H1 (cell line): ENCODE measurements at regions not wholly inside any gene's neighbourhood (a gene's known extent, or its start where the extent isn't known, plus 50 kb on each side); places are given as distances from the start of the nearest gene placed in this dataset.

Experiments used
- CTCF ChIA-PET: fragments of 300-600 bp; sonication (Branson Sonifier 250); formaldehyde crosslinking; loops from one replicate; lab custom pipeline; 2021; ENCODE audit not compliant: partially characterized antibody; lab: Charles Lee
- POLR2A ChIA-PET: fragments of 300-600 bp; sonication (Branson Sonifier 250); formaldehyde crosslinking; loops from one replicate; lab custom pipeline; 2021; ENCODE audit warnings: inconsistent platforms; ENCODE audit not compliant: partially characterized antibody; lab: Charles Lee
- DNase-seq, 2 experiments: peaks; one replicate each; pipeline versions ENCODE4 v3.0.0 to v3.0.0-alpha.2; 2010 to 2022; ENCODE audit warnings: low spot score in 2 of 2, low read depth in 1 of 2, mixed read lengths in 1 of 2
- FAIRE-seq: peaks from 2 replicates; lab custom pipeline; 2011; peaks lifted over from hg19 to GRCh38; lab: Jason Lieb, UNC
- H2AFZ ChIP-seq: 2 replicates; pipeline ENCODE4 v1.8.1; 2012; ENCODE audit warnings: low read length, inconsistent platforms
- H2AK5ac ChIP-seq: 2 replicates; pipeline ENCODE4 v1.6.1; 2013; ENCODE audit warnings: low read depth, low read length
- H2BK120ac ChIP-seq: replicated peaks from 2 replicates; pipeline ENCODE3; 2013; ENCODE audit warnings: low read depth, low read length, inconsistent platforms
- H2BK12ac ChIP-seq: 2 replicates; pipeline ENCODE4 v1.6.1; 2013; ENCODE audit warnings: low read depth, low read length
- H2BK15ac ChIP-seq: 2 replicates; pipeline ENCODE4 v1.6.1; 2013; ENCODE audit warnings: low read length
- H2BK20ac ChIP-seq: 2 replicates; pipeline ENCODE4 v1.6.1; 2013; ENCODE audit warnings: low read length
- H2BK5ac ChIP-seq: 2 replicates; pipeline ENCODE4 v1.6.1; 2013; ENCODE audit warnings: low read depth, low read length
- H3K14ac ChIP-seq: 2 replicates; pipeline ENCODE4 v1.6.1; 2013; ENCODE audit warnings: inconsistent platforms; ENCODE audit not compliant: insufficient read length
- H3K18ac ChIP-seq: 2 replicates; pipeline ENCODE4 v1.6.1; 2013; ENCODE audit warnings: low read length; ENCODE audit errors: extremely low read depth
- H3K23ac ChIP-seq: 2 replicates; pipeline ENCODE4 v1.6.1; 2013; ENCODE audit warnings: inconsistent platforms; ENCODE audit not compliant: insufficient read length
- H3K23me2 ChIP-seq: 2 replicates; pipeline ENCODE4 v1.6.1; 2013; ENCODE audit warnings: low read depth, low read length
- H3K27ac ChIP-seq: 2 replicates; pipeline ENCODE4 v1.6.1; 2011; ENCODE audit warnings: low read depth, low read length, inconsistent platforms
- H3K27me3 ChIP-seq, 4 experiments: replicated peaks in 1 of 4; 1 replicate in 1 of 4; 2 replicates in 3 of 4; pipeline versions ENCODE4 v1.6.1 to v1.8.1; 2011 to 2013; ENCODE audit warnings: low read length in 3 of 4, mild to moderate bottlenecking in 3 of 4, inconsistent platforms in 2 of 4, mixed read lengths in 2 of 4, moderate library complexity in 1 of 4; ENCODE audit not compliant: control insufficient read depth in 3 of 4, insufficient read depth in 3 of 4; ENCODE audit errors: extremely low read depth in 1 of 4
- H3K36me3 ChIP-seq, 4 experiments: 2 replicates each; pipeline versions ENCODE4 v1.6.1 to v1.8.1; 2011 to 2013; ENCODE audit warnings: mild to moderate bottlenecking in 4 of 4, low read length in 3 of 4, moderate library complexity in 2 of 4, control low read depth in 1 of 4, inconsistent platforms in 1 of 4; ENCODE audit not compliant: insufficient read depth in 4 of 4, control insufficient read depth in 2 of 4
- H3K4ac ChIP-seq: replicated peaks from 2 replicates; pipeline ENCODE3; 2013; ENCODE audit warnings: low read length, low read depth, mixed read lengths, inconsistent platforms; ENCODE audit not compliant: insufficient read length
- H3K4me1 ChIP-seq, 4 experiments: replicated peaks in 1 of 4; 1 replicate in 1 of 4; 2 replicates in 3 of 4; pipeline versions ENCODE4 v1.6.1 to v1.8.1; 2011 to 2013; ENCODE audit warnings: low read length in 3 of 4, inconsistent platforms in 2 of 4, mixed read lengths in 1 of 4; ENCODE audit not compliant: insufficient read depth in 4 of 4, control insufficient read depth in 3 of 4
- H3K4me2 ChIP-seq, 2 experiments: 2 replicates each; pipeline versions ENCODE4 v1.6.1 to v1.8.1; 2011 to 2013; ENCODE audit warnings: low read depth in 2 of 2, low read length in 2 of 2, control low read depth in 1 of 2, inconsistent platforms in 1 of 2, mild to moderate bottlenecking in 1 of 2; ENCODE audit not compliant: insufficient read depth in 1 of 2
- H3K4me3 ChIP-seq, 4 experiments: fragments of 200-600, 300-600 bp in 1 of 4; sonication (generic), shearing (Covaris generic), sonication (Bioruptor Twin) in 1 of 4; 2 replicates each; pipeline versions ENCODE4 v1.5.1 to v1.8.1; 2011 to 2016; ENCODE audit warnings: low read length in 4 of 4, low read depth in 3 of 4, control low read depth in 2 of 4, inconsistent platforms in 2 of 4, mild to moderate bottlenecking in 2 of 4, mixed read lengths in 1 of 4, moderate library complexity in 1 of 4; ENCODE audit not compliant: insufficient read depth in 2 of 4; ENCODE audit errors: extremely low read depth in 1 of 4
- H3K56ac ChIP-seq: replicated peaks from 2 replicates; pipeline ENCODE3; 2013; ENCODE audit warnings: low read depth, mild to moderate bottlenecking, mixed read lengths, low read length, inconsistent platforms; ENCODE audit not compliant: insufficient read length
- H3K79me1 ChIP-seq: 2 replicates; pipeline ENCODE4 v1.6.1; 2013; ENCODE audit warnings: low read depth, low read length, control low read depth
- H3K79me2 ChIP-seq, 2 experiments: 2 replicates each; pipeline versions ENCODE4 v1.6.1 to v1.8.1; 2012 to 2013; ENCODE audit warnings: low read length in 2 of 2, mild to moderate bottlenecking in 2 of 2, inconsistent platforms in 1 of 2; ENCODE audit not compliant: insufficient read depth in 2 of 2, control insufficient read depth in 1 of 2
- H3K9ac ChIP-seq, 4 experiments: replicated peaks in 1 of 4; 1 replicate in 1 of 4; 2 replicates in 3 of 4; pipeline versions ENCODE4 v1.6.1 to v1.8.1; 2011 to 2013; ENCODE audit warnings: low read depth in 3 of 4, low read length in 3 of 4, control low read depth in 2 of 4, mild to moderate bottlenecking in 2 of 4, moderate library complexity in 2 of 4, inconsistent platforms in 1 of 4; ENCODE audit errors: extremely low read depth in 1 of 4
- H3K9me3 ChIP-seq, 2 experiments: 2 replicates each; pipeline versions ENCODE4 v1.6.1 to v1.8.1; 2012 to 2013; ENCODE audit warnings: mild to moderate bottlenecking in 2 of 2, moderate library complexity in 2 of 2, control low read depth in 1 of 2, inconsistent platforms in 1 of 2, low read depth in 1 of 2, low read length in 1 of 2, mixed read lengths in 1 of 2; ENCODE audit not compliant: insufficient read depth in 2 of 2
- H4K20me1 ChIP-seq, 2 experiments: replicated peaks in 1 of 2; 2 replicates each; pipeline versions ENCODE3 to v1.8.1; 2011 to 2013; ENCODE audit warnings: inconsistent platforms in 2 of 2, low read length in 2 of 2, mild to moderate bottlenecking in 1 of 2; ENCODE audit not compliant: insufficient read depth in 2 of 2, control insufficient read depth in 1 of 2
- H4K5ac ChIP-seq: 2 replicates; pipeline ENCODE4 v1.6.1; 2013; ENCODE audit warnings: low read length, low read depth, mixed read lengths, inconsistent platforms; ENCODE audit not compliant: insufficient read length
- H4K8ac ChIP-seq: 2 replicates; pipeline ENCODE4 v1.8.0; 2013; ENCODE audit warnings: mild to moderate bottlenecking, moderate library complexity, low read length, inconsistent platforms; ENCODE audit not compliant: insufficient read depth; ENCODE audit errors: extremely low read depth
- H4K91ac ChIP-seq: replicated peaks from 2 replicates; pipeline ENCODE3; 2013; ENCODE audit warnings: low read length, mixed read lengths, inconsistent platforms; ENCODE audit not compliant: insufficient read length
- ASH2L ChIP-seq: fragments of 200-600, 300-600 bp; sonication (generic); IDR thresholded peaks from one replicate; pipeline ENCODE4 v1.7.1; 2017; ENCODE audit warnings: low read length
- EZH2 ChIP-seq: fragments of 200-600 bp; sonication (generic); IDR thresholded peaks from 2 replicates; pipeline ENCODE4 v1.7.1; 2012; ENCODE audit warnings: low read depth, mild to moderate bottlenecking, moderate library complexity, low read length, inconsistent platforms; ENCODE audit not compliant: severe bottlenecking
- GABPA ChIP-seq: IDR thresholded peaks from 2 replicates; pipeline ENCODE4 v1.6.1; 2011; ENCODE audit warnings: mild to moderate bottlenecking, low read length, moderate library complexity, borderline replicate concordance; ENCODE audit not compliant: insufficient read depth
- HDAC6 ChIP-seq: IDR thresholded peaks from one replicate; pipeline ENCODE4 v1.7.1; 2012; ENCODE audit warnings: low read depth, mild to moderate bottlenecking, inconsistent platforms, low read length, moderate library complexity
- JUN ChIP-seq: IDR thresholded peaks from 2 replicates; pipeline ENCODE4 v1.6.1; 2011; ENCODE audit warnings: low read depth, mild to moderate bottlenecking, improper control_type of control experiment, low read length
- KDM1A ChIP-seq: fragments of 200-600, 300-600 bp; sonication (generic); IDR thresholded peaks from 2 replicates; pipeline ENCODE4 v1.7.1; 2016; ENCODE audit warnings: mild to moderate bottlenecking, low read length, borderline replicate concordance
- MAFK ChIP-seq: IDR thresholded peaks from 2 replicates; pipeline ENCODE4 v1.6.1; 2012; ENCODE audit warnings: low read depth, mild to moderate bottlenecking, improper control_type of control experiment, low read length
- NRF1 ChIP-seq: IDR thresholded peaks from 2 replicates; pipeline ENCODE4 v1.6.1; 2011; ENCODE audit warnings: mild to moderate bottlenecking, low read depth, low read length, improper control_type of control experiment
- SIRT6 ChIP-seq: IDR thresholded peaks from one replicate; pipeline ENCODE4 v1.7.1; 2012; ENCODE audit warnings: low read length, inconsistent platforms
- SUZ12 ChIP-seq: fragments of 200-600 bp; sonication (generic); IDR thresholded peaks from 2 replicates; pipeline ENCODE4 v1.6.1; 2012; ENCODE audit warnings: mild to moderate bottlenecking, inconsistent platforms, low read length, moderate library complexity, mixed read lengths
- TAF1 ChIP-seq: IDR thresholded peaks from 2 replicates; pipeline ENCODE4 v1.6.1; 2011; ENCODE audit warnings: mild to moderate bottlenecking, low read depth, low read length
- TCF12 ChIP-seq: IDR thresholded peaks from 2 replicates; pipeline ENCODE4 v1.6.1; 2011; ENCODE audit warnings: low read depth, mild to moderate bottlenecking, low read length
- WGBS, 2 experiments: shearing (Covaris generic) in 1 of 2; methylation state at CpG; one replicate each; pipeline versions ENCODE4 v1.1.6 to v1.1.7; 2013 to 2015; ENCODE audit warnings: low lambda C conversion rate in 2 of 2, mixed read lengths in 2 of 2, inconsistent platforms in 1 of 2, low coverage in 1 of 2, missing lambda C conversion rate in 1 of 2; ENCODE audit not compliant: insufficient replicate concordance in 2 of 2, insufficient coverage in 1 of 2, insufficient read length in 1 of 2; ENCODE audit errors: extremely low coverage in 1 of 2, missing lambda C conversion rate in 1 of 2; 5-methylcytosine and 5-hydroxymethylcytosine counted together
- TF ChIP-seq, protein P1 (sequence below): IDR thresholded peaks from 2 replicates; pipeline ENCODE4 v1.6.1; 2011; ENCODE audit warnings: low read length, improper control_type of control experiment
- TF ChIP-seq, protein P2 (sequence below): IDR thresholded peaks from 2 replicates; pipeline ENCODE4 v1.6.1; 2012; ENCODE audit warnings: inconsistent platforms

DNA sequence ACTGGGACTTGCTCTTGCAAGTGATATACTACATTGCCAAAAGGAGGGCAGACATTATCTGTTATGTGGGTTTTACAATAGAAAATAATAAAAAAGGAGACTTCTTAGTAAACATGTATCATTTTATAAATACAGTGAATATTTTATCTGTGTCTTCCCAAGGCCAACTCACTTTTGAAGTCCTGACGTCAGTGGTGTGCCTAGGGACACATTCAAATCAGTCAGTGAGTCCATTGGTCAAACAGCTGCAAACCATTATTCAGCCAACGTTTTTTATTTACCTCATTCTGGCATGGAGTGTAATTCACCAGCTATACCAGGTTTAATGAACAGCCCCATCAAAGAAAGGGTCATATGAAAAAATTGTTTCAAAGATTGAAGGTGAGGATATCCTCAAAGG lies 263.7 kb downstream of the IPMK start:
- no peak overlapping the region for H2BK120ac ChIP-seq
- ChIA-PET CTCF (interaction anchor here (0.8 to 1.3 kb wide), 2 partner anchors 17 to 98 kb away, joined by 3 to 4 read pairs; no protein-coding TSS in a partner anchor), POLR2A (no interaction called here)
- H3K14ac ChIP-seq: no peak overlapping the region
- no peaks in the 10 kb centered on the region for H3K36me3 ChIP-seq
- H3K9ac ChIP-seq: no peak overlapping the region
- H2BK12ac ChIP-seq: no peak overlapping the region
- no peaks in the 10 kb centered on the region for H3K79me1 ChIP-seq
- H3K4me1 ChIP-seq: no peaks in the 10 kb centered on the region
- H3K23ac ChIP-seq: no peak overlapping the region
- no peak overlapping the region for H2BK15ac ChIP-seq
- H2AFZ ChIP-seq: no peak overlapping the region
- H3K4ac ChIP-seq: no peak overlapping the region
- H3K18ac ChIP-seq: no peak overlapping the region
- no peak overlapping the region for H4K5ac ChIP-seq
- H4K8ac ChIP-seq: no peak overlapping the region
- no peak overlapping the region for H2AK5ac ChIP-seq
- H3K23me2 ChIP-seq: no peaks in the 10 kb centered on the region; the same call in 1 of the 2 replicates
- no peak overlapping the region for H3K4me3 ChIP-seq
- DNase-seq: no peak
- no peak for FAIRE-seq
- TF ChIP-seq JUN (no peak), HDAC6 (no peak), GABPA (no peak), ASH2L (no peak), EZH2 (no peak), SIRT6 (no peak), KDM1A (no peak), NRF1 (no peak), SUZ12 (no peak), TCF12 (no peak), TAF1 (no peak), MAFK (no peak)
- TF ChIP-seq, protein P1, sequence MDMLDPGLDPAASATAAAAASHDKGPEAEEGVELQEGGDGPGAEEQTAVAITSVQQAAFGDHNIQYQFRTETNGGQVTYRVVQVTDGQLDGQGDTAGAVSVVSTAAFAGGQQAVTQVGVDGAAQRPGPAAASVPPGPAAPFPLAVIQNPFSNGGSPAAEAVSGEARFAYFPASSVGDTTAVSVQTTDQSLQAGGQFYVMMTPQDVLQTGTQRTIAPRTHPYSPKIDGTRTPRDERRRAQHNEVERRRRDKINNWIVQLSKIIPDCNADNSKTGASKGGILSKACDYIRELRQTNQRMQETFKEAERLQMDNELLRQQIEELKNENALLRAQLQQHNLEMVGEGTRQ: no peak
- TF ChIP-seq, protein P2, sequence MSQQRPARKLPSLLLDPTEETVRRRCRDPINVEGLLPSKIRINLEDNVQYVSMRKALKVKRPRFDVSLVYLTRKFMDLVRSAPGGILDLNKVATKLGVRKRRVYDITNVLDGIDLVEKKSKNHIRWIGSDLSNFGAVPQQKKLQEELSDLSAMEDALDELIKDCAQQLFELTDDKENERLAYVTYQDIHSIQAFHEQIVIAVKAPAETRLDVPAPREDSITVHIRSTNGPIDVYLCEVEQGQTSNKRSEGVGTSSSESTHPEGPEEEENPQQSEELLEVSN: no peak
- no peak overlapping the region for H2BK20ac ChIP-seq
- no peaks in the 10 kb centered on the region for H3K9me3 ChIP-seq
- WGBS, 2 experiments: 75% methylated on average over 2 of the region's 2 CpGs; no CpG with 5 or more reads in 1 of the 2 experiments
- no peaks in the 10 kb centered on the region for H3K27me3 ChIP-seq
- H2BK5ac ChIP-seq: no peak overlapping the region
- no peak overlapping the region for H3K4me2 ChIP-seq
- no peaks in the 10 kb centered on the region for H3K79me2 ChIP-seq
- no peaks in the 10 kb centered on the region for H4K20me1 ChIP-seq
- H3K56ac ChIP-seq: no peak overlapping the region
- H3K27ac ChIP-seq: no peak overlapping the region
- no peak overlapping the region for H4K91ac ChIP-seq
